ENCODE measurements at regions not wholly inside any gene's neighbourhood (a gene's known extent, or its start where the extent isn't known, plus 50 kb on each side); places are given as distances from the start of the nearest gene placed in this dataset.

- H3K27ac ChIP-seq, result no peak overlapping the region
- H3K27me3 ChIP-seq, result no peaks in the 10 kb centered on the region
- intact Hi-C loops (cut with DNase I; ENCODE audit: low total_unique reads), result no loop called here
- no peak overlapping the region for H3K4me3 ChIP-seq
- peaks cover 0 to 5% (median 3%) of the 10 kb centered on the region in 4 donors for H3K4me1 ChIP-seq
- H3K9me3 ChIP-seq, result peaks cover 0 to 10% (median 8%) of the 10 kb centered on the region in 3 donors
- TF ChIP-seq CTCF (IDR thresholded peaks at IDR 0.05), result no peak
- no peak for DNase-seq
- H3K36me3 ChIP-seq, result no peaks in the 10 kb centered on the region
Measured at GRCh38 chr3:159934216-159934615, 54.4 kb upstream of the IL12A start.

- TF ChIP-seq CTCF (IDR thresholded peaks at IDR 0.05), result no peak
- Histone ChIP-seq H3K9me3 (peaks cover 0 to 10% (median 8%) of the 10 kb centered on the region in 3 donors), H3K4me3 (no peak overlapping the region), H3K4me1 (no peaks in the 10 kb centered on the region), H3K36me3 (no peaks in the 10 kb centered on the region), H3K27me3 (no peaks in the 10 kb centered on the region), H3K27ac (no peak overlapping the region)
- intact Hi-C loops (cut with DNase I; ENCODE audit: low total_unique reads), result no loop called here
- no peak for DNase-seq
Measured at GRCh38 chr3:159936541-159936940, 52.1 kb upstream of the IL12A start.

GRCh38 chr3:159937561-159938166, 51.0 kb upstream of the IL12A start:
- Histone ChIP-seq H3K9me3 (peaks cover 0 to 10% (median 8%) of the 10 kb centered on the region in 3 donors), H3K36me3 (no peaks in the 10 kb centered on the region), H3K27ac (no peak overlapping the region), H3K27me3 (no peaks in the 10 kb centered on the region), H3K4me1 (no peaks in the 10 kb centered on the region), H3K4me3 (no peak overlapping the region)
- intact Hi-C loops (cut with DNase I; ENCODE audit: low total_unique reads), result no loop called here
- DNase-seq, result no peak
- TF ChIP-seq CTCF (IDR thresholded peaks at IDR 0.05), result no peak

- H3K9me3 ChIP-seq, result peaks cover 0 to 9% (median 7%) of the 10 kb centered on the region in 3 donors
- DNase-seq, result no peak
- intact Hi-C loops (cut with DNase I; ENCODE audit: low total_unique reads), result no loop called here
- no peak overlapping the region for H3K4me3 ChIP-seq
- TF ChIP-seq CTCF (IDR thresholded peaks at IDR 0.05), result no peak
- no peaks in the 10 kb centered on the region for H3K27me3 ChIP-seq
- H3K4me1 ChIP-seq, result no peaks in the 10 kb centered on the region
- H3K27ac ChIP-seq, result no peak overlapping the region
- H3K36me3 ChIP-seq, result no peaks in the 10 kb centered on the region
Measured at GRCh38 chr3:159938714-159939113, 49.9 kb upstream of the IL12A start.
